Mucosa of descending colon (tissue), 3 donors: ENCODE measurements at regions not wholly inside any gene's neighbourhood (a gene's known extent, or its start where the extent isn't known, plus 50 kb on each side); places are given as distances from the start of the nearest gene placed in this dataset.

Source experiments
- ATAC-seq: fragments of 200-7000 bp; cut with Tn5 transposase; one replicate; pipeline ENCODE4 v1.9.1; 2020; ENCODE audit warnings: mild to moderate bottlenecking, moderate library complexity
- DNase-seq, 3 donors: peaks; one replicate each; pipeline ENCODE4 v3.0.0-alpha.2; 2020
- H3K36me3 ChIP-seq: fragments of 200-600 bp; one replicate; pipeline ENCODE4 v1.8.0; 2021; ENCODE audit warnings: low read depth, mild to moderate bottlenecking
- H3K4me1 ChIP-seq: fragments of 200-600 bp; one replicate; pipeline ENCODE4 v1.8.0; 2021; ENCODE audit warnings: low read depth, mild to moderate bottlenecking
- H3K4me3 ChIP-seq: fragments of 200-600 bp; one replicate; pipeline ENCODE4 v1.8.0; 2021; ENCODE audit warnings: mild to moderate bottlenecking
- H3K9me3 ChIP-seq: fragments of 200-600 bp; one replicate; pipeline ENCODE4 v1.8.0; 2021; ENCODE audit warnings: mild to moderate bottlenecking
- intact Hi-C, 2 donors: fragments of 100-400 bp; cut with DNase I in 1 of 2; cut with micrococcal nuclease in 1 of 2; formaldehyde crosslinking; loops; one replicate each; pipeline versions ENCODE4 v1.11.0 to v1.11.1; 2022; cut with DNase I, micrococcal nuclease
- TF ChIP-seq, protein P1 (sequence below): fragments of 200-600 bp; IDR thresholded peaks from one replicate; pipeline ENCODE4 v1.8.0; 2022; ENCODE audit warnings: antibody characterized with exemption, mild to moderate bottlenecking
- donor health status: DM: no; HTN: no; CAD: no; lungs with moderate emphysema.
- donor health status: DM: no; HTN: no; CAD: no.
- donor health status: DM: no; HTN: yes; CAD: no.

DNA sequence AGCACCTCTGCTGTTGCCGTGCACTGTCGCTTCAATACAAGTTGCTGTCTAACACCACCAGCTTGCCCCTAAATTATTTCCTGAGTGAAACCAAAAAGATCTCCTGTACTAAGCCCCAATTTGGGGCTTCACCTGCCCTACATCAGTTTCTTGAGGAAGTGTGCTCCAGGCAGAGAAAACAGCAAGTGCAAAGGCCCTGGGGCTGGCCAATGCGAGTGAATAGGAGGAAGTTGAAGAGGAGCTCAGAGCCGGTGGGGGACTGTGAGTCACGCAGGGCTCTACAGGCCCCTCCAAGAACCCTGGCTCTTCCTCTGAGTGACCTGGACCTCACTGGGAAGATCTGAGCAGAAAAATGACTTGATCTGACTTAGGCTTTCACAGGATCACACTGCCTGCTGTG lies 117.2 kb downstream of the IPO8 start:
- TF ChIP-seq, protein P1, sequence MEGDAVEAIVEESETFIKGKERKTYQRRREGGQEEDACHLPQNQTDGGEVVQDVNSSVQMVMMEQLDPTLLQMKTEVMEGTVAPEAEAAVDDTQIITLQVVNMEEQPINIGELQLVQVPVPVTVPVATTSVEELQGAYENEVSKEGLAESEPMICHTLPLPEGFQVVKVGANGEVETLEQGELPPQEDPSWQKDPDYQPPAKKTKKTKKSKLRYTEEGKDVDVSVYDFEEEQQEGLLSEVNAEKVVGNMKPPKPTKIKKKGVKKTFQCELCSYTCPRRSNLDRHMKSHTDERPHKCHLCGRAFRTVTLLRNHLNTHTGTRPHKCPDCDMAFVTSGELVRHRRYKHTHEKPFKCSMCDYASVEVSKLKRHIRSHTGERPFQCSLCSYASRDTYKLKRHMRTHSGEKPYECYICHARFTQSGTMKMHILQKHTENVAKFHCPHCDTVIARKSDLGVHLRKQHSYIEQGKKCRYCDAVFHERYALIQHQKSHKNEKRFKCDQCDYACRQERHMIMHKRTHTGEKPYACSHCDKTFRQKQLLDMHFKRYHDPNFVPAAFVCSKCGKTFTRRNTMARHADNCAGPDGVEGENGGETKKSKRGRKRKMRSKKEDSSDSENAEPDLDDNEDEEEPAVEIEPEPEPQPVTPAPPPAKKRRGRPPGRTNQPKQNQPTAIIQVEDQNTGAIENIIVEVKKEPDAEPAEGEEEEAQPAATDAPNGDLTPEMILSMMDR: no peak
- DNase-seq (no peak), ATAC-seq (no peak)

DNA sequence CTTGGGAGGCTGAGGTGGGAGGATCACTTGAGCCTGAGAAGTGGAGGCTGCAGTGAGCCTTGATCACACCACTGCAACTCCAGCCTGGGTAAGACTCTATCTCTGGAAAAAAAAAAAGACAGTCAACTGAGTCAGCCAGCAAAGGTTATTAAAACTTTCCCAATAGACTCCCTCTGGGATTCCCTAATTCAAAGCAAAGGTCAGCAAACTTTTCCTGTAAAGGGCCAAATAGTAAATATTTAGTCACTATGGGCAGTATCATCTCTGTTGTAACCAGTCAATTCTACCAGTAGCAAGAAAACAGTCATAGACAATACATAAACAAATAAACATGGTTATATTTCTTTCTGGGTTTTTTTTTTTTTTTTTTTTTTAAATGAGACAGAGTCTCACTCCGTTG lies 122.5 kb downstream of the IPO8 start:
- TF ChIP-seq, protein P1: no peak
- no peak overlapping the region for H3K4me3 ChIP-seq
- DNase-seq (no peak), ATAC-seq (no peak)
- H3K36me3 ChIP-seq: no peaks in the 10 kb centered on the region
- no peaks in the 10 kb centered on the region for H3K4me1 ChIP-seq
- intact Hi-C loops: no loop called here
- no peaks in the 10 kb centered on the region for H3K9me3 ChIP-seq

More for the DNA sequence above, 117.2 kb downstream of the IPO8 start:
- intact Hi-C loops: no loop called here
- Histone ChIP-seq H3K4me1 (no peaks in the 10 kb centered on the region), H3K9me3 (no peaks in the 10 kb centered on the region), H3K36me3 (no peaks in the 10 kb centered on the region), H3K4me3 (no peak overlapping the region)

DNA sequence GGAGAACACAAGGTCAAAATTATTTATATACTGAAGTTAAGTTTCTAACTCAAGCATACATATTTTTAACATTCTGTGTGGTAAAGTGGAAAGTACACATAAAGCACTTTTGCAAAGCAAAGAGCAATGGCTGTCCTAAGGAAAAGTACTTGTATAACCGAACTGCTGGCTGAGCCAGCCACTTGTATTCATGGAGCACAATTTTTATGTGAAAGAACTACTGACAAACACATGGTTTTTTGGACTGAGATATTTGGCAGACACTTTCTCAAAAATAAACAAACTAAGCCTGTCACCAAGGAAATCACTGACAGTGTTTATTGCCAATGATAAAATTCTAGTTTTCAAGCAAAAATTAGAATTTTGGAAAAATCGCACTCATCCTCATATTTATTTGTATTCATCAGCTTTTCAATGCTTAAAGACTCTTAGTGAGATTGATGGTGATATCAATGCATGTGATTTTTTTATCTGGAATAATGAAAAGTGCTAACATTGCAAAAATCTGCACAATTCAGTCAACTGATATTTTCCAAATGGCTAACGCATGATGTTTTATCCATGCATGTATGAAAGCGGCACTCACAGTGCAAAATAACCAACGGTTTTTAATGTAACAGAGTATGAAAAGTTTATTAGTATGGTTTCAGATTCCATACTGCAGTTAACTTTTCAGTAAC lies 125.3 kb downstream of the IPO8 start:
- intact Hi-C loops: no loop called here
- no peaks in the 10 kb centered on the region for H3K9me3 ChIP-seq
- H3K36me3 ChIP-seq: no peaks in the 10 kb centered on the region
- DNase-seq: no peak
- TF ChIP-seq, protein P1: no peak
- H3K4me3 ChIP-seq: no peak overlapping the region
- no peak for ATAC-seq
- H3K4me1 ChIP-seq: no peaks in the 10 kb centered on the region

DNA sequence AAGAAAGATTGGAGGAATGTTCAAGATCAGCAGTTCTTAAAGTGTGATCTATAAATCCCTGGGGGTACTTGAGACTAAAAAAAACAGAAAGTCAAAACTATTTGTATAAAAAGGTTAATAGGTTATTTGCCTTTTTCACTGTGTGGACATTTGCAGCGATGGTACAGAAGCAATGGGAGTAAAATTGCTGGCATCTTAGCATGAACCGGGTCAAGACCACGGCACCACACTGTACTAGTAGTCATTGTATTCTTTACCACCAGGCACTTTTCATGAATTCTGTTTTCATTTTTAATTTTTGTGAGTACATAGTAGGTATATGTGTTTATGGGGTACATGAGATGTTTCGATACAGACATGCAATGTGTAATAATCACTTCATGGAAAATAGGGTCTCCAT lies 126.2 kb downstream of the IPO8 start:
- ATAC-seq (no peak), DNase-seq (no peak)
- TF ChIP-seq, protein P1: no peak
- Histone ChIP-seq H3K36me3 (no peaks in the 10 kb centered on the region), H3K9me3 (no peaks in the 10 kb centered on the region), H3K4me3 (no peak overlapping the region), H3K4me1 (no peaks in the 10 kb centered on the region)
- intact Hi-C loops: no loop called here

DNA sequence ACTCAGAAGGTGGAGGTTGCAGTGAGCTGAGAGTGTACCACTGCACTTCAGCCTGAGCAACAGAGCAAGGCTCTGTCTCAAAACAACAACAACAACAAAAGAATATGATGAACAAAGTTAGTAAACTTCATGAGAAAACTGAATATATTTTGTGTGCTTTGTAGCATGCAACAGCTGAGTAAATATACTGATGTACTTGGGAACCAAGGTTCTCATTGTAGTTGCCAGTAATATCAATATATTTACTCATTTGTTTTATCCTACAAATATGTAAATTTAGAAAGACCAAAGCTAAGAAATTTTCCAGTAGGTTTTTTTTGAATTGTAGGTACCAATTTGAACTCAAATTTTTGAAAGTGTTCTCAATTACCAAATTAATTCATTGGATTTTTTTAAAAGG lies 127.2 kb downstream of the IPO8 start:
- H3K9me3 ChIP-seq: no peaks in the 10 kb centered on the region
- no peaks in the 10 kb centered on the region for H3K36me3 ChIP-seq
- intact Hi-C loops: no loop called here
- no peak overlapping the region for H3K4me3 ChIP-seq
- ATAC-seq (no peak), DNase-seq (no peak)
- H3K4me1 ChIP-seq: no peaks in the 10 kb centered on the region
- TF ChIP-seq, protein P1: no peak

DNA sequence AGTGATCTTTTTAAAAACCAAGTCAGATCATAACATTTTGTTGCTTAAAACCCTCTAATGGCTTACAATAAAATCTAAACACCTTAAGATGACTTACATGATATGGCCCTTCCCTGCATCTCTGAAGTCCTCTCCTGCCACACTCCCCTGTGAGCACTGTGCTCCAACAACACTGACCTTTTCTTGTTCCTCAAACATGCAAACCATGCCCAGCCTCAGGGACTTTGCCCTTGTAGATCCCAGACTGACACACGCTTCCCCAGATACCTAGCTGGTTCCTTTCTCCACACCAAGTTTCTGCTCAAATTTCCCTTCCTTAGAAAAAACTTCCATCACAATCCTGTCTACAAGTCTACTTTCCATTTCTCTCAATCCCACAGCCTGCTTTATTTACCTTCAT lies 128.6 kb downstream of the IPO8 start:
- ATAC-seq (no peak), DNase-seq (no peak)
- H3K4me3 ChIP-seq: no peak overlapping the region
- TF ChIP-seq, protein P1: no peak
- intact Hi-C loops: no loop called here
- H3K36me3 ChIP-seq: no peaks in the 10 kb centered on the region
- no peaks in the 10 kb centered on the region for H3K9me3 ChIP-seq
- H3K4me1 ChIP-seq: no peaks in the 10 kb centered on the region
